HS-27A (cell line): ENCODE measurements at regions not wholly inside any gene's neighbourhood (a gene's known extent, or its start where the extent isn't known, plus 50 kb on each side); places are given as distances from the start of the nearest gene placed in this dataset.
"Not testable (repeated sequence)": the region's sequence is repeated elsewhere in the genome, so short reads cannot be mapped to it uniquely, and the experiment has no call there.

Experiments used
- DNase-seq: peaks from one replicate; pipeline ENCODE4 v3.0.0-alpha.2; 2012; ENCODE audit warnings: low read depth, missing footprints

- DNase-seq, result no peak
Observed at GRCh38 chr1:55773211-55773940, 558.2 kb upstream of the USP24 start.

- DNase-seq, result no peak
Observed at GRCh38 chr1:55768327-55768952, 553.3 kb upstream of the USP24 start.

- no peak for DNase-seq
Observed at GRCh38 chr1:55767171-55767570, 552.0 kb upstream of the USP24 start.

GRCh38 chr1:55765505-55765904, 550.3 kb upstream of the USP24 start:
- not testable (repeated sequence) for DNase-seq

- DNase-seq, result no peak
Observed at GRCh38 chr1:55751776-55752175, 536.6 kb upstream of the USP24 start.

- no peak for DNase-seq
Observed at GRCh38 chr1:55750628-55750995, 535.4 kb upstream of the USP24 start.

- DNase-seq, result no peak
Observed at GRCh38 chr1:55749975-55750627, 534.9 kb upstream of the USP24 start.

GRCh38 chr1:55747408-55747841, 532.3 kb upstream of the USP24 start:
- no peak for DNase-seq

- DNase-seq, result no peak
Observed at GRCh38 chr1:55746710-55747109, 531.5 kb upstream of the USP24 start.

- DNase-seq, result no peak
Observed at GRCh38 chr1:55741516-55741915, 526.4 kb upstream of the USP24 start.

- DNase-seq, result peak; percentile 62
Observed at GRCh38 chr1:55735106-55735505, 519.9 kb upstream of the USP24 start.

- peak; percentile 97 for DNase-seq
Observed at GRCh38 chr1:55726994-55727393, 511.8 kb upstream of the USP24 start.

- DNase-seq, result no peak
Observed at GRCh38 chr1:55725378-55725777, 510.2 kb upstream of the USP24 start.

- peak; percentile 91 for DNase-seq
Observed at GRCh38 chr1:55724551-55725325, 509.6 kb upstream of the USP24 start.

- DNase-seq, result no peak
Observed at GRCh38 chr1:55723001-55723400, 507.8 kb upstream of the USP24 start.

GRCh38 chr1:55720261-55720660, 505.1 kb upstream of the USP24 start:
- no peak for DNase-seq

GRCh38 chr1:55718758-55719671, 503.9 kb upstream of the USP24 start:
- peak; percentile 100 for DNase-seq

GRCh38 chr1:55717111-55717510, 501.9 kb upstream of the USP24 start:
- DNase-seq, result no peak

- DNase-seq, result peak; percentile 53
Observed at GRCh38 chr1:55716610-55717009, 501.4 kb upstream of the USP24 start.

- DNase-seq, result peak; percentile 90
Observed at GRCh38 chr1:55716151-55716550, 501.0 kb upstream of the USP24 start.

GRCh38 chr1:55714230-55714629, 499.1 kb upstream of the USP24 start:
- DNase-seq, result no peak
